Peyer's patch (tissue), 4 donors: ENCODE measurements at regions not wholly inside any gene's neighbourhood (a gene's known extent, or its start where the extent isn't known, plus 50 kb on each side); places are given as distances from the start of the nearest gene placed in this dataset.

ENCODE experiments used
- CTCF ChIP-seq, 6 experiments: fragments of 450-650 bp in 4 of 6; fragments of 200-600 bp in 2 of 6; sonication (generic) in 1 of 6; IDR thresholded peaks; one replicate each; pipeline ENCODE4 v1.5.1; 2017 to 2019; ENCODE audit warnings: antibody characterized with exemption in 6 of 6, mild to moderate bottlenecking in 3 of 6, moderate library complexity in 1 of 6
- POLR2A ChIP-seq, 2 donors: fragments of 450-650 bp; IDR thresholded peaks; one replicate each; pipeline ENCODE4 v1.5.1; 2017; ENCODE audit warnings: antibody characterized with exemption in 2 of 2, mild to moderate bottlenecking in 2 of 2, moderate library complexity in 2 of 2

GRCh38 chr12:22826026-22826425, 201.1 kb downstream of the ETNK1 start:
- no peak for TF ChIP-seq POLR2A (IDR thresholded peaks at IDR 0.05)
- no peak for TF ChIP-seq CTCF (IDR thresholded peaks at IDR 0.05)
